Activated gamma-delta T cell treated with Interleukin-2 at 50 U/mL for 16 hours (primary cell): ENCODE measurements at regions not wholly inside any gene's neighbourhood (a gene's known extent, or its start where the extent isn't known, plus 50 kb on each side); places are given as distances from the start of the nearest gene placed in this dataset.

Experiments
- DNase-seq: peaks from one replicate; pipeline ENCODE4 v3.0.0-alpha.2; 2020

DNA sequence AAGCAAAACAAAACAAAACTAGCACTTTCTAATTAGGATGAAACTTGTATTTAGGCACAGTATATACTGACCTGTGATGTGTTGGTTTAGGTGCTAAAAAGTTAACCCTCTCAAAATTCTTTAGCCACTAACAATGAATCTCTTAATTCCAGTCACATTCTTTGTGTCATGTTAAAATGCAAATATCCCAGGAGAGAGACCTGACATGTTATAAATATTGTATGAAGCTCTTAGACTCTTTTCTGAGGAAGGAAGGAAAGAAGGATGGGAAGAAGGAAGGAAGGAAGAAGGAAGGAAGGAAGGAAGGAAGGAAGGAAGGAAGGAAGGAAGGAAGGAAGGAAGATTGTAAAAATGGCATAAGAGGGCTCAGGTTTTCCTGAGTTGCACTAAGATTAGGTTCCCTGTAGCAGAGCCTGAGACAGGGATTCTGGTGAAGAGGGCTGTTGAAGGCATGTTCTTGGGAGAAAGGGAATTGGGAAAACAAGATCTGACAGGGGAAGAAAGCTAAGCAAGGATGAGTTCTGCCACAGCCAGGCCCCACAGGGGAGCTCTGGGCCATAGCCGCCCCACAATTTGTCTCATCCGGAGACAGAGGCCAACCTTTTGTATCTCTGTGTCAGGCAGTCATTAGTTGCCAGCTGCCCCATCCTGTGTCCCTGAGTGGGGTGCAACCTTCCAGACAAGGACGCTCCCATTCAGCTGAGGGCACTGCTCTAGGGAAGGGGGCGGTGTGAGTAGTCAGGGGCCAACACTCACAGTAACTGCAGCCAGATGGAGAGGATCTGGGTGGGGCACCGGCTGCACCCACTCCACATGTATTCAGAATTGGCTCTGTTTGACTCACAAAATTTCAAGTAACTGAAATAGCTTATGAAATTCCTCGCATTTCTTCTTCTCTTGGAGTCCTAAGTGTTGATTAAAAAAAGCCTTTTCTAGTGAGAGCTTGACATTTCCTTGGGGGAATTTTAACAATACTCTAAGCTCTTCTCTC, 189.3 kb upstream of the ARG1 start:
- DNase-seq = no peak

- DNase-seq = no peak
Measured at GRCh38 chr6:131387562-131388447, 185.2 kb upstream of the ARG1 start.

DNA sequence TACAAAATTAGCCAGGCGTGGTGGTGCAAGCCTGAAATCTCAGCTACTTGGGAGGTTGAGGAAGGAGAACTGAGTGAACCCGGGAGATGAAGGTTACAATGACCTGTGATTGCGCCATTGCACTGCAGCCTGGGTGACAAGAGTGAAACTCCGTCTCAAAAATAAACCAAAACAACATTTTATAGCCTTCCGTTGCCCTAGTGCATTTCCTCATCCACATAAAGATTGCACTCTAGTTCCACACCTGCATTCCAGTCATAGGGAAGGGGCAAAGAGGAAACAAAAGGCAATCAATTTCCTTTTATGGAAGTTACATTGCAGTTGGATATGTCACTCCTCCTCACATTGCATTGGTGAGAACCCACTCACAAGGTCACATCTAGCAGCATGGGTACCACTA, 182.7 kb upstream of the ARG1 start:
- DNase-seq = no peak

- no peak for DNase-seq
Measured at GRCh38 chr6:131391116-131391515, 181.9 kb upstream of the ARG1 start.

GRCh38 chr6:131393433-131393832, 179.6 kb upstream of the ARG1 start:
- no peak for DNase-seq

DNA sequence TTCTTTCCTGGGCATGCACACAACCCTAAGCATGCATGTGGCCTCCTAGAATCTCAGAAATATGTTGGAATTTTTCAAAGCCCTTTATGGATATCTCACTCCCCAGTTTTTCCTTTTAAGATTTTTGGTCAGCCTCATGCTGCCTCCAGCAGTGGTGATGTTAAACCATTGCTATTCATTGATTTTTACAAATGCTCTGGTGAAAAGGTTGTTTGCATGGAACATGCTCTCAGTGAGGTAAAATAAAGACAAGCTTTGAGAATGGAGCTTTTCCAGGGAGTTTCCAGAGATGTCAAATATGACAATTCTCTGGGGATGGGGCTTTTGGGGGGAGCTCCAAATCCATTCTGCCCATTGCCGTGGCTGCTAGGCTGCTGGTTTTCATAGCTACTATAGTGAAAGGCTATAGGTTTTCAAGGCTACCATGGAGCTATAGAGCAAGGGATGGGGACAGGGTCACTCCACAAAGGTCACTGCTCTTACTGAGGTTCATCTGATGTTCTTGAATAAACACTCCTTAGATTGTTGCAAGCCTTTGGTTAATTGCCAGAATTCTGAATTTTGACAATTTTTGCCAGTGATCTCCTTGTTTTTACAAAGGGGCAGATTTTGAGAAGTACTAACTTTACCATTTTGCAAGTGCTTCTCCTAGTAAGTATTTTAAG, 178.1 kb upstream of the ARG1 start:
- DNase-seq = no peak

- DNase-seq = no peak
Measured at GRCh38 chr6:131398176-131398575, 174.8 kb upstream of the ARG1 start.

DNA sequence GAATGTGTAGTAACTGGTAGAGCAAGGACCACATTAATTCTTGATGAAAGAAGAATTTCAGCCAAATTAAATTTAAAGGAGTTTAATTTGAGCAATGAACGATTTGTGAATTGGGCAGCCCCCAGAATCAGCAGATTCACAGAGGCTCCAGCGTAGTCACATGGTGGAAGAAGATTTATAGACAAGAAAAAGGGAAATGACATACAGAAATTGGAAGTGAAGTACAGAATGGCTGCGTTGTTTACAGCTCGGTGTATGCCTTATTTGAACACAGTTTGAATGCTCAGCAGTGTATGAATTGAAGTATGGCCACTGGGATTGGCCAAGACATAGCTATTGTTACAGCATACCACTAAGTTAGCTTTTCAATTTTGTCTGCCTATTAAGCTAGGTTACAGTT, 173.6 kb upstream of the ARG1 start:
- DNase-seq = no peak

DNA sequence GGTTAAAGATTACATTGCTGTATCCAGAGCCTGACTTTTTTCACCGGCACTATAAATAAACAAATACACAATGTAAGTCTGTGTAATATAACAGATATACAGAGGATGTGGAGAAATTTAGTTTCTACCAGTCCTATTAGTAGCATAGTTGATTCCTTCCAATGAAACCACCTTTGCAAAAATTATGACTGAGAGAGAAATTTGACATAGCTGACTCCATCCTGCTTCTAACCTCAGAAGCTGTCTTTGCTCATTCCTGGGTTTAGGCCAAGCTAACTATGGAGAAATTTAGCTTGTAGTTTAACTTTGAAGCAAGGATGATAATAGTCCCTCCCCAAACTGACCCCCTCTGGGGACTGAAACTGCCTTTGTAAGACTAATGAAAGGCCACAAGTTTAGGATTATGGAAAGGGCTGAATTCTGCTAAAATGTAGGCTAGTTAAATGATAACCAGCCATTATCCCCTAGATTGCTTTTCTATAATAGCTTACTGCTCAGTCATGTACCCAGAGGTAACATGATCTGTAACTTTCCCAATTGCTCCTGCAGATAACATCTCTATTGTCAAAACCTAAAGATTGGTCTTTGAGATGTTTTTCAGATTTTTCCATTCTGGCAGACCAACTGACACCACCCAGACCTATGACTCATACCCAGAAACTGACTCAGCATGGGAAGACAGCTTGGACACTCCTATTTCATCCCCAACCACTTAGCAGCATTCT, 172.8 kb upstream of the ARG1 start:
- DNase-seq = no peak

DNA sequence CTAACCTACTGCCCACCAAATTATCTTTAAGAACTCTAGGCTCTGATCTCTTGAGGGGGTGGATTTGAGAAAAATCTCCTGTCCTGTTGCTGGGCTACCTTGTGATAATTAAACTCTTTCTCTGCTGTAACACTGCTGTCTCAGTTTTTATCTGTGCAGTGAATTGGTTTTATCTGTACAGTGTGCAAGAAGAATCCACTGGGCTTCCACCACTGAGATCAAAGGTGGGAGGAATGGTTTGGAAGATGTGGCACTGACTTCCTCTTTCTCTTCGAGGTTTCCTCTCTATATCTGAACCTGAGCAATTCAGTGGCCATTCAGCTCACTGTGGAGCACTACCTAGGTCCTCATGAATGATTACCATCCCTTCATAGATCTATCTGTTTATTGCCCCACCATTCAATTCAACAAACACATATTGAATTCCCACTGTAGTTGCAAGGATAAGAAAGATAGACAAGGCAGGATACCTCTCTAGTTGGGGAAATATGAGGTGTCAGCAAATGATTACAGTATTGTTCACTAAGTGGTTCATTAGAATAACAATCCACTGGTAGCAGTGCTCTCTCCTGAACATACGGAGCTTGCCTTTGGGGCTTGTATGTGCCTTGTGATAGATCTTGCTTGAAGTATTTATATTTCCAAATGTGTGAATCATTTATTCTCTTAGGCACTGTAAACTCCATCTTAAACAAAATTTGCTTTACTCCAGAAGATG, 172.1 kb upstream of the ARG1 start:
- no peak for DNase-seq

- no peak for DNase-seq
Measured at GRCh38 chr6:131408811-131409210, 164.2 kb upstream of the ARG1 start.

GRCh38 chr6:131410785-131411184, 162.2 kb upstream of the ARG1 start:
- DNase-seq = no peak

DNA sequence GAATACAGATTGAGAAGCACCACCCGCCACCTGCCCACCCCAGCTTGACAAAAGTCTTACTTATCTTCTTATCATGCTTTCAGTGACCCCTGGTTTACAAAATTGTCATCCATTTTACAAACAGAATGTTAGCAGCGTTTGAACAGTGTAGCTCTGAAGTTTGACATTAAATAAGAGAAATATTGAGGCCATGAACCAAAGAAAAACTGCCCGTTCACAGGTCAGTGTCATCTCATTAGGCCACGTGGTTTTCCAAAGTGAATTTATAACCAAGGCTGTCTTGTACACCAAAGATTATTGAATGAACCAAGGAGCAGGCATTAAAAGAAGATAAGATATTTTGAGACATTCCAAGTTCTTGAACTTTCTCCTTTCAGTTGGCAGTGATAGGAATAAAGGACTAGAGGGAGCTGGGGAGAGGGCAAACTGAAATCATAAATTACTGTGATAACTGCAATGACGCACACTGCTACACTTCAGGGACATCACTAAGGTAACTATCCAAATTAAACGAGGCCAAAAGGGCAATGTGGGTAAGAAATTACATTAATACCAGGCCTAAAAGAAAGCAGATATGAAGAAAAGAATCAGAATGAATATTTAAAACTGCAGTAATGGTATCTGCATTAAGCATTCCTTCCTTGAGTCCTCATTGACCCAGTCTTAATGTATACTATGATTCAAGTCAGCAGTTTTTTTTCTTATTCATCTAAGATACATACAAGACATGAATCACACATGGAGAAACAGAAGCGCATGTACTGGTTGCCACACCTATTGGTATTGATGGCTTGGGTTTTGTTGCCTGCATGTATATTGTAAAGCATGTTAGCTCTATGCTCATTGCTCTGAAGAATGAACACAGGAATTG, 159.8 kb upstream of the ARG1 start:
- no peak for DNase-seq

GRCh38 chr6:131413831-131414191, 159.2 kb upstream of the ARG1 start:
- DNase-seq = no peak

DNA sequence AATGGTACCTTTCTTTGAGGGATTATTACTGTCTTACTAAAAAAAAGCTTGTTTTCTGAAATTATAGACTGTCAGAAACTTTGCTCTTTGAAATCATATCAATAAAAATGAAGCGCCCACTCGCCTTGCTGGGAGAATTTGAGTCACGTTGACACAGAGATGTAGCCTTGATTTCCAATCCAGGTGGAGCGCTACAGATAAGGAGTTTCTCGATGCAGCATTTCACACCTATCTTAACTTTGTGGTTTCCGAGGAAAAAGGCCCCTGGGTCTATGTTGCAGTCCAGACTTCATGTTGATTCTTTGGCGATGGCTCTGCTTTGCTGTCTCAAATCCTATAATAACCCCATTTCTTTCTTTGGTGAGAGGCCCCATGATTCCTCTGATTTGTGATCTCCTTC, 158.1 kb upstream of the ARG1 start:
- DNase-seq = no peak

GRCh38 chr6:131418441-131418840, 154.6 kb upstream of the ARG1 start:
- DNase-seq = no peak

DNA sequence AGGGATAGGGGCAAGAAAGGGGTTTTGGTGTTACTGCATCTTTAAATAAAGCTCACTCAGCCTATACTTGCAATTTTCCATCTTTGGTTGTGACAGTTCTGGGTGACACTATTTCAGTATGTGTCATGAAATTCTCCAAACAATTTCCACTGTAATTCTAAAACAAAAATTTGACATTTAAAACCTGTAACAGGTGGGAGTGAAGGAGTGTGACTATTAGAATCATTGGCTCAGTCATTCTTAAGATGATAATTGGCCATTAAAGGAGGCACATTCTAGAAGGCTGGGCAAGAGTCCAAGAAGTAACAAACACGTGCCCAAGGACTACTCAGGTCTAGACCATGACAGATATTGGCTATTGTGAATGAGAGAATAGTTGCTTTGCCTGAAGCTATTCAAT, 153.3 kb upstream of the ARG1 start:
- no peak for DNase-seq

GRCh38 chr6:131424016-131424415, 149.0 kb upstream of the ARG1 start:
- DNase-seq = no peak

DNA sequence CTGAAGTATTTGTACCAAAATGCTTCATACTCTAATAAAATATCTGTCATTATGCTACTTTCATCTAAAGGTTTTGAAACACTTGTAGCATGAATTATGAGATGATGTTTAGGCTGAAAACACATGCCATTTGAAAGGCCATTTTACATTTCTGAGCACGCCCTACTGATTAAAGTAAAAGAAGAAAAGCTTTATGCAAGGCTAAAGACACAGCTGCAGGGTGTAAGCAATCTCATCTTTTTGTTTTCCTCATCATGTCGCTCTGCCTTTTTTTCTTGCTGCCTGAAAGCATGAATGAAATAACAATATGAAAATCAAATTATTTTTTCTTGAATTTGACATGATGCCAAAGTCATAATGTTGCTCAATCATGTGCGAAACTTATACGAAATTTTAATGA, 148.6 kb upstream of the ARG1 start:
- no peak for DNase-seq

DNA sequence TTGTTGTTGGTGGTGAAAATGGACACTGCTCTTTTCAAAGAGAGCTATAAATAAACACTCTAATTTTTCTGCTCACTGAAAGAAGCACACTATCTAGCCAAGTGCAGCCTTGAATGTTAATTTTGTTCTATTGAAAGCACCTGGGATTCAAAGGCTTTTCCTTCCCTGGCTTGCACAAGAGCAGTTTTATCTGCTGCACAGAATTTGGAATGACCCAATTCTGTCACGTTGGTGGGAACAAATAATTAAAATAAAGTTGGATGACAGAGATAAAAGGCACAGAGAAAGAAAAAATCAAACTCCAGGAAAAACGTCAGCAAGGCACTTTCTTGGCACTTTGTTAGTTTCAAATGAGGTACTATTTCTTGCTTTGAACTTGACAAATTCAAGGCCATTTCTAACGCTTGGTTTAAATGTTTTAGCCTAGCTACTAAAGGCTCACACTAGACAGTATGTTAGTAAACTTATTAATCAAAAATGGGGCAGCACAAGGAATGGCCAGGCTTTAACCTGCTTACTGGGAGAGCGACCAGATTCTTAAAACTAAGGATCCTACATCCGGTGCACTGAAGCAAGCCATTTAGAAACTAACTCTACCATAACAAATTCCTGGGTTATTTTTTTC, 145.5 kb upstream of the ARG1 start:
- DNase-seq = no peak
